Neural cell (in vitro differentiated cells): ENCODE measurements at regions not wholly inside any gene's neighbourhood (a gene's known extent, or its start where the extent isn't known, plus 50 kb on each side); places are given as distances from the start of the nearest gene placed in this dataset.
"Not testable (repeated sequence)": the region's sequence is repeated elsewhere in the genome, so short reads cannot be mapped to it uniquely, and the experiment has no call there.

Experiments used
- H2AFZ ChIP-seq: fragments of 200-600, 300-800 bp; sonication (generic), shearing (Covaris generic); 2 replicates; pipeline ENCODE4 v1.6.0; 2014; ENCODE audit warnings: low read depth, mild to moderate bottlenecking, antibody characterized with exemption, low read length, moderate library complexity
- H3F3A ChIP-seq: fragments of 200-600 bp; shearing (Covaris generic); 2 replicates; pipeline ENCODE4 v1.6.1; 2016; ENCODE audit warnings: mild to moderate bottlenecking, moderate library complexity, mixed read lengths, antibody characterized with exemption, low read length; ENCODE audit not compliant: insufficient read depth, poor library complexity, severe bottlenecking
- H3K27ac ChIP-seq: fragments of 200-600, 300-800 bp; sonication (generic), shearing (Covaris generic); 2 replicates; pipeline ENCODE4 v1.5.1; 2014; ENCODE audit warnings: mild to moderate bottlenecking, low read length, moderate library complexity
- H3K27me3 ChIP-seq: fragments of 300-800, 200-600 bp; sonication (generic), shearing (Covaris generic); 2 replicates; pipeline ENCODE4 v1.6.0; 2014; ENCODE audit warnings: mild to moderate bottlenecking, low read depth, low read length, moderate library complexity; ENCODE audit not compliant: insufficient read depth
- H3K36me3 ChIP-seq: fragments of 300-800, 200-600 bp; sonication (generic), shearing (Covaris generic); 2 replicates; pipeline ENCODE4 v1.5.1; 2014; ENCODE audit warnings: mild to moderate bottlenecking, antibody characterized with exemption, low read length, moderate library complexity; ENCODE audit not compliant: insufficient read depth
- H3K4me2 ChIP-seq: fragments of 300-800, 200-600 bp; sonication (generic), shearing (Covaris generic); 2 replicates; pipeline ENCODE4 v1.6.0; 2014; ENCODE audit warnings: mild to moderate bottlenecking, low read length
- H3K4me3 ChIP-seq: fragments of 300-800, 200-600 bp; sonication (generic), shearing (Covaris generic); 2 replicates; pipeline ENCODE4 v1.5.1; 2014; ENCODE audit warnings: mild to moderate bottlenecking, low read length, moderate library complexity
- H3K79me2 ChIP-seq: fragments of 200-600 bp; shearing (Covaris generic); replicated peaks from 2 replicates; pipeline ENCODE4 v1.6.0; 2014; ENCODE audit warnings: mild to moderate bottlenecking, low read length, moderate library complexity; ENCODE audit not compliant: insufficient read depth
- H3K9ac ChIP-seq: fragments of 300-800, 200-600 bp; sonication (generic), shearing (Covaris generic); 2 replicates; pipeline ENCODE4 v1.6.1; 2016; ENCODE audit warnings: mild to moderate bottlenecking, low read length, mixed read lengths
- H3K9me2 ChIP-seq: fragments of 200-600 bp; shearing (Covaris generic); 2 replicates; pipeline ENCODE4 v1.6.1; 2016; ENCODE audit warnings: mild to moderate bottlenecking, low read length, mixed read lengths; ENCODE audit not compliant: insufficient read depth
- H3K9me3 ChIP-seq: fragments of 200-600, 300-800 bp; sonication (generic), shearing (Covaris generic); 2 replicates; pipeline ENCODE4 v1.6.1; 2016; ENCODE audit warnings: mild to moderate bottlenecking, mixed run types, low read length, moderate library complexity, mixed read lengths
- H4K20me1 ChIP-seq: fragments of 200-600 bp; shearing (Covaris generic); 2 replicates; pipeline ENCODE4 v1.6.1; 2016; ENCODE audit warnings: mild to moderate bottlenecking, mixed run types; ENCODE audit not compliant: insufficient read depth
- CTCF ChIP-seq: fragments of 450-650 bp; IDR thresholded peaks from 2 replicates; pipeline ENCODE4 v1.5.1; 2014; ENCODE audit warnings: antibody characterized with exemption, mild to moderate bottlenecking, moderate library complexity; ENCODE audit not compliant: poor library complexity, severe bottlenecking
- EP300 ChIP-seq: fragments of 450-650 bp; conservative IDR thresholded peaks from 2 replicates; pipeline ENCODE4 v1.6.1; 2014; ENCODE audit warnings: antibody characterized with exemption, mild to moderate bottlenecking, moderate library complexity; ENCODE audit not compliant: poor library complexity, severe bottlenecking
- EZH2 ChIP-seq: fragments of 200-600, 300-800 bp; shearing (Covaris generic), sonication (generic); IDR thresholded peaks from 2 replicates; pipeline ENCODE4 v1.6.1; 2014; ENCODE audit warnings: antibody characterized with exemption, low read length, borderline replicate concordance, mild to moderate bottlenecking; ENCODE audit not compliant: insufficient read depth, poor library complexity, severe bottlenecking
- MXI1 ChIP-seq: fragments of 450-650 bp; conservative IDR thresholded peaks from 2 replicates; pipeline ENCODE4 v1.6.1; 2014; ENCODE audit warnings: antibody characterized with exemption, mild to moderate bottlenecking; ENCODE audit not compliant: poor library complexity, severe bottlenecking
- POLR2AphosphoS5 ChIP-seq: IDR thresholded peaks from 2 replicates; pipeline ENCODE4 v1.6.1; 2012
- RAD21 ChIP-seq: fragments of 450-650 bp; conservative IDR thresholded peaks from 2 replicates; pipeline ENCODE4 v1.6.1; 2014; ENCODE audit warnings: antibody characterized with exemption, mild to moderate bottlenecking, moderate library complexity
- REST ChIP-seq: IDR thresholded peaks from 2 replicates; pipeline ENCODE4 v1.6.1; 2012; ENCODE audit warnings: borderline replicate concordance
- SMC3 ChIP-seq: fragments of 450-650 bp; conservative IDR thresholded peaks from 2 replicates; pipeline ENCODE4 v1.6.1; 2014; ENCODE audit warnings: antibody characterized with exemption, mild to moderate bottlenecking, moderate library complexity; ENCODE audit not compliant: poor library complexity
- TAF1 ChIP-seq: IDR thresholded peaks from 2 replicates; pipeline ENCODE4 v1.6.1; 2012; ENCODE audit warnings: low read depth

DNA sequence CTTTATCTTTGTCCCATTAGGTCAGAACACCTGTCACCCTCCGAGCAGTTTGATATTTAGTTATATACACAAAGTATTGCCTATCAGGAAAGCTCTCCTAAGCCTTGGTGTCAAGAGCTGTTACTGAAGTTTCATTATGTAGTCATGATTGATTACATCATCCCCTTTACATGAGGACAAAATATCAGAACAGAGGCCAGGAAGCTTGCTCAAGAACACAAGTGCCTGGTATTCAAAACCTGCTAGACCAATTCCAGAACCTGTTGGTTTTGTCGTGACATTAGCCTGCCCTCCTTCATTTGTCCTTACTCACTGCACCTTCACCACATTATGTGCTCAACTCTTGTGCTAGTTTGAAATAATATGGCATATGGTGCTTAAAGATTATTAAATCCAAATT is 377.1 kb downstream of the CDH19 start:
- H3K9ac ChIP-seq: no peak overlapping the region
- H3K79me2 ChIP-seq: no peaks in the 10 kb centered on the region
- H3F3A ChIP-seq: no peaks in the 10 kb centered on the region
- no peaks in the 10 kb centered on the region for H3K36me3 ChIP-seq
- H3K27me3 ChIP-seq: no peaks in the 10 kb centered on the region
- H2AFZ ChIP-seq: no peak overlapping the region
- TF ChIP-seq SMC3 (no peak), MXI1 (no peak), POLR2AphosphoS5 (no peak), REST (no peak), EZH2 (no peak), EP300 (no peak), CTCF (no peak), TAF1 (no peak), RAD21 (no peak)
- H3K9me2 ChIP-seq: no peaks in the 10 kb centered on the region
- no peak overlapping the region for H3K27ac ChIP-seq
- no peaks in the 10 kb centered on the region for H3K9me3 ChIP-seq
- no peaks in the 10 kb centered on the region for H4K20me1 ChIP-seq
- no peak overlapping the region for H3K4me2 ChIP-seq
- H3K4me3 ChIP-seq: no peak overlapping the region

GRCh38 chr18:66223317-66223716 is 380.6 kb downstream of the CDH19 start:
- not testable (repeated sequence) for H3K36me3 ChIP-seq, H3K27me3 ChIP-seq, H3K9me3 ChIP-seq, H2AFZ ChIP-seq, H3K27ac ChIP-seq, H3K79me2 ChIP-seq, H3K4me3 ChIP-seq, H3F3A ChIP-seq, H3K9me2 ChIP-seq, H3K4me2 ChIP-seq, H4K20me1 ChIP-seq, H3K9ac ChIP-seq

DNA sequence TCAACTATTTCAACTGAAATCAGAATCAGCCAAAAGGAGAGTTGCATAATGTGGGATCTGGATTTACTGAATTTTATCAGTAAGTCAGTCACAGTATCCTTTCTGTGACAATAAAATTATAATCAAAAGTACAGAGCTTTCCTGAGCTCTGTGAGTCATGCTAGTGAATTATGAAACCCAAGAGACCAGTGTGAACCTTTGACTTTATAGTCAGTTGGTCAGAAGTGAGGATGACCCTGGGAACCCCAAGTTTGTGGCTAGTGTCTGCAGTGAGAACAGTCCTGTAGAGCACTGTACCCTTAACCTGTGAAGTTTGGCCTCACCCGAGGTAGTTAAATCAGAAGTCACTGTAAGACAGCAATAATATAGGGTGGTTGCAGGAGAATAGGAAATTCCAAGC is 381.7 kb downstream of the CDH19 start:
- Histone ChIP-seq H2AFZ (no peak overlapping the region), H3K36me3 (no peaks in the 10 kb centered on the region), H3K9me3 (no peaks in the 10 kb centered on the region), H3K79me2 (no peaks in the 10 kb centered on the region), H3F3A (no peaks in the 10 kb centered on the region), H3K27ac (no peak overlapping the region), H4K20me1 (no peaks in the 10 kb centered on the region), H3K9me2 (no peaks in the 10 kb centered on the region), H3K9ac (no peak overlapping the region), H3K4me3 (no peak overlapping the region), H3K27me3 (no peaks in the 10 kb centered on the region), H3K4me2 (no peak overlapping the region)
- no peak for TF ChIP-seq TAF1
